ENCODE measurements at regions not wholly inside any gene's neighbourhood (a gene's known extent, or its start where the extent isn't known, plus 50 kb on each side); places are given as distances from the start of the nearest gene placed in this dataset.
"Not testable (repeated sequence)": the region's sequence is repeated elsewhere in the genome, so short reads cannot be mapped to it uniquely, and the experiment has no call there.

- no peak for DNase-seq
These were observed 324.6 kb downstream of the TMEM121 start for GRCh38 chr14:105850853-105851581.

GRCh38 chr14:105851716-105852377 lies 325.5 kb downstream of the TMEM121 start:
- no peak for DNase-seq

- no peak for DNase-seq
These were observed 326.1 kb downstream of the TMEM121 start for GRCh38 chr14:105852378-105853088.

- peak in 2 of 3 experiments; percentile 95 for DNase-seq
These were observed 326.9 kb downstream of the TMEM121 start for GRCh38 chr14:105853089-105853906.

- no peak for DNase-seq
These were observed 327.7 kb downstream of the TMEM121 start for GRCh38 chr14:105853907-105854599.

GRCh38 chr14:105854600-105855245 lies 328.3 kb downstream of the TMEM121 start:
- no peak for DNase-seq

- no peak for DNase-seq
These were observed 329.0 kb downstream of the TMEM121 start for GRCh38 chr14:105855246-105855892.

- no peak for DNase-seq
These were observed 329.7 kb downstream of the TMEM121 start for GRCh38 chr14:105855893-105856675.

- DNase-seq, result no peak
These were observed 330.4 kb downstream of the TMEM121 start for GRCh38 chr14:105856676-105857219.

GRCh38 chr14:105857220-105857825 lies 330.9 kb downstream of the TMEM121 start:
- DNase-seq, result no peak

- no peak for DNase-seq
These were observed 331.7 kb downstream of the TMEM121 start for GRCh38 chr14:105857826-105858675.

GRCh38 chr14:105858676-105859025 lies 332.3 kb downstream of the TMEM121 start:
- no peak for DNase-seq

- DNase-seq, result not testable (repeated sequence)
These were observed 332.8 kb downstream of the TMEM121 start for GRCh38 chr14:105859073-105859716.

GRCh38 chr14:105859717-105860614 lies 333.6 kb downstream of the TMEM121 start:
- no peak for DNase-seq

GRCh38 chr14:105860615-105861580 lies 334.5 kb downstream of the TMEM121 start:
- no peak for DNase-seq

GRCh38 chr14:105861985-105862465 lies 335.6 kb downstream of the TMEM121 start:
- peak in 2 of 3 experiments; percentile 30 to 67 for DNase-seq
